Left lung (tissue), 4 donors: ENCODE measurements at regions not wholly inside any gene's neighbourhood (a gene's known extent, or its start where the extent isn't known, plus 50 kb on each side); places are given as distances from the start of the nearest gene placed in this dataset.
"Not testable (repeated sequence)": the region's sequence is repeated elsewhere in the genome, so short reads cannot be mapped to it uniquely, and the experiment has no call there.

Source experiments
- ATAC-seq: fragments of 200-7000 bp; cut with Tn5 transposase; one replicate; pipeline ENCODE4 v1.9.1; 2020; ENCODE audit warnings: moderate library complexity
- DNase-seq, 4 donors: peaks; one replicate each; pipeline ENCODE4 v3.0.0-alpha.2; 2013 to 2020
- H3K27ac ChIP-seq, 2 donors: fragments of 200-600 bp; sonication (generic) in 1 of 2; one replicate each; pipeline versions ENCODE4 v1.5.0 to v1.8.0; 2020 to 2021
- H3K27me3 ChIP-seq, 2 donors: fragments of 200-600 bp; sonication (generic) in 1 of 2; one replicate each; pipeline versions ENCODE4 v1.5.0 to v1.8.0; 2020 to 2021
- H3K36me3 ChIP-seq, 2 donors: fragments of 200-600 bp; sonication (generic) in 1 of 2; one replicate each; pipeline versions ENCODE4 v1.5.0 to v1.8.0; 2020 to 2021
- H3K4me1 ChIP-seq, 2 donors: fragments of 200-600 bp; one replicate each; pipeline ENCODE4 v1.8.0; 2021
- H3K4me3 ChIP-seq, 2 donors: fragments of 200-600 bp; sonication (generic) in 1 of 2; one replicate each; pipeline versions ENCODE4 v1.5.0 to v1.8.0; 2020 to 2021; ENCODE audit warnings: mild to moderate bottlenecking in 1 of 2
- H3K9me3 ChIP-seq, 2 donors: fragments of 200-600 bp; sonication (generic) in 1 of 2; one replicate each; pipeline versions ENCODE4 v1.5.0 to v1.8.0; 2020 to 2021
- CTCF ChIP-seq, 2 donors: fragments of 200-600 bp; sonication (generic) in 1 of 2; IDR thresholded peaks; one replicate each; pipeline versions ENCODE4 v1.5.0 to v1.8.0; 2021; ENCODE audit warnings: antibody characterized with exemption in 2 of 2
- intact Hi-C, 2 donors: fragments of 100-400 bp; cut with DNase I; formaldehyde crosslinking; loops; one replicate each; pipeline versions ENCODE4 v1.11.2 to v1.14.2; 2022
- donor health status: DM: no; HTN: yes; CAD: no.
- donor health status: DM: no; HTN: no; CAD: no.

- H3K4me1 ChIP-seq: no peaks in the 10 kb centered on the region
- DNase-seq (no peak), ATAC-seq (no peak)
- H3K9me3 ChIP-seq: peaks cover 0 to 15% of the 10 kb centered on the region in 2 donors
- TF ChIP-seq CTCF (IDR thresholded peaks at IDR 0.05): no peak
- H3K27me3 ChIP-seq: no peaks in the 10 kb centered on the region
- intact Hi-C loops: no loop called here
- H3K36me3 ChIP-seq: no peaks in the 10 kb centered on the region
- H3K4me3 ChIP-seq: no peak overlapping the region
- H3K27ac ChIP-seq: no peak overlapping the region
These were observed 119.6 kb upstream of the NPY start for GRCh38 chr7:24164401-24164800.

- ATAC-seq (no peak), DNase-seq (no peak)
- H3K27me3 ChIP-seq: no peaks in the 10 kb centered on the region
- H3K27ac ChIP-seq: no peak overlapping the region
- TF ChIP-seq CTCF (IDR thresholded peaks at IDR 0.05): no peak
- peaks cover 0 to 11% of the 10 kb centered on the region in 2 donors for H3K9me3 ChIP-seq
- H3K36me3 ChIP-seq: no peaks in the 10 kb centered on the region
- no peaks in the 10 kb centered on the region for H3K4me1 ChIP-seq
- H3K4me3 ChIP-seq: no peak overlapping the region
- intact Hi-C loops: no loop called here
These were observed 114.8 kb upstream of the NPY start for GRCh38 chr7:24169077-24169624.

GRCh38 chr7:24171951-24172350, 112.0 kb upstream of the NPY start:
- H3K4me1 ChIP-seq, H3K36me3 ChIP-seq, H3K27ac ChIP-seq, H3K4me3 ChIP-seq, DNase-seq, H3K9me3 ChIP-seq, intact Hi-C loops, ATAC-seq, H3K27me3 ChIP-seq: not testable (repeated sequence)

GRCh38 chr7:24172856-24173255, 111.1 kb upstream of the NPY start:
- intact Hi-C loops: no loop called here
- peak in 2 of 4 donors; percentile 49 to 65 for DNase-seq
- no peaks in the 10 kb centered on the region for H3K36me3 ChIP-seq
- H3K27me3 ChIP-seq: no peaks in the 10 kb centered on the region
- no peaks in the 10 kb centered on the region for H3K4me1 ChIP-seq
- no peak overlapping the region for H3K27ac ChIP-seq
- no peak overlapping the region for H3K4me3 ChIP-seq
- no peak for ATAC-seq
- TF ChIP-seq CTCF (IDR thresholded peaks at IDR 0.05): no peak
- H3K9me3 ChIP-seq: no peaks in the 10 kb centered on the region

GRCh38 chr7:24175603-24176002, 108.4 kb upstream of the NPY start:
- Histone ChIP-seq H3K4me1 (no peaks in the 10 kb centered on the region), H3K9me3 (no peaks in the 10 kb centered on the region), H3K4me3 (no peak overlapping the region), H3K27me3 (no peaks in the 10 kb centered on the region), H3K27ac (no peak overlapping the region), H3K36me3 (no peaks in the 10 kb centered on the region)
- intact Hi-C loops: no loop called here
- no peak for TF ChIP-seq CTCF (IDR thresholded peaks at IDR 0.05)
- DNase-seq (no peak), ATAC-seq (no peak)
